ENCODE measurements at regions not wholly inside any gene's neighbourhood (a gene's known extent, or its start where the extent isn't known, plus 50 kb on each side); places are given as distances from the start of the nearest gene placed in this dataset.

DNA sequence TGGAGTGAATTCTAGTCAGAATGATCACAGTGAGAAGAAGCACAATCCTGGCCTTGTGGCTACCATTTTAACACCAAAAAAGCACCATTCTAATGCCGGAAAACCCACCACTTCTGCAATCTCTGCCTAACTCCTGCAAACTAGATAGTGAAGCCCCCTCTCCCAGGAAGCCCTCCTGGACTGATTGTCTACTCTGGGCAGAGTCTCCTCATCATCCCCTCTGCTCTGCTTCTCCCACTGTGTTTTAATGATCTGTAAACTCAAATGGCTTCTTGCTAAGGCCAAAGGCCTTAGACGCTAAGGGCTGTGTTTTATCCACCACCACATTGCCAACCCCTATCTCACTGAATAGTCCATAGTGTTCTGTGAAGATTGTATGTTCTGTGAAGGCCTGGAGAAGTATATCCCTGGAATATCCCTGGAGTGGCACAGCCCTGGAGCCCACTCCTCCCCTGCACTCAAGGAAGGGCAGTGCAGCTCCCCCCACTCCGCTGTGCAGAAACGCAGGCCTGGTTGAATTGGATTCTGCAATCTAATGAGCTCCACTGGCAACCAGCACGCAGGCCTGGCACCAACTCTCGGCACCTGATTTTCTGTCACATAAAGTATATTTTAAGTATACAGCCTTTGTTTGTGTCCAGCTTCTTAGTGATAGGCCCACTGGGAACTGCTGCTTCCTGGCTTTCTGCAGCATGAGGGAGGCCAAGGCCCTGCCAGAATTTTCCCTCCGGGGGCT lies 126.3 kb downstream of the ATPSCKMT start:
- TF ChIP-seq, protein P1, sequence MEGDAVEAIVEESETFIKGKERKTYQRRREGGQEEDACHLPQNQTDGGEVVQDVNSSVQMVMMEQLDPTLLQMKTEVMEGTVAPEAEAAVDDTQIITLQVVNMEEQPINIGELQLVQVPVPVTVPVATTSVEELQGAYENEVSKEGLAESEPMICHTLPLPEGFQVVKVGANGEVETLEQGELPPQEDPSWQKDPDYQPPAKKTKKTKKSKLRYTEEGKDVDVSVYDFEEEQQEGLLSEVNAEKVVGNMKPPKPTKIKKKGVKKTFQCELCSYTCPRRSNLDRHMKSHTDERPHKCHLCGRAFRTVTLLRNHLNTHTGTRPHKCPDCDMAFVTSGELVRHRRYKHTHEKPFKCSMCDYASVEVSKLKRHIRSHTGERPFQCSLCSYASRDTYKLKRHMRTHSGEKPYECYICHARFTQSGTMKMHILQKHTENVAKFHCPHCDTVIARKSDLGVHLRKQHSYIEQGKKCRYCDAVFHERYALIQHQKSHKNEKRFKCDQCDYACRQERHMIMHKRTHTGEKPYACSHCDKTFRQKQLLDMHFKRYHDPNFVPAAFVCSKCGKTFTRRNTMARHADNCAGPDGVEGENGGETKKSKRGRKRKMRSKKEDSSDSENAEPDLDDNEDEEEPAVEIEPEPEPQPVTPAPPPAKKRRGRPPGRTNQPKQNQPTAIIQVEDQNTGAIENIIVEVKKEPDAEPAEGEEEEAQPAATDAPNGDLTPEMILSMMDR (optimal IDR thresholded peaks at IDR 0.05 in 1 of 3, IDR thresholded peaks at IDR 0.05 in 1 of 3, conservative IDR thresholded peaks at IDR 0.05 in 1 of 3; ENCODE audit: extremely low read depth in 1 of 3, insufficient read depth in 2 of 3, low read length in 3 of 3), result no peak
- TF ChIP-seq EZH2 (IDR thresholded peaks at IDR 0.05; ENCODE audit: low read length), result no peak
